GM18858 (cell line): ENCODE measurements at regions not wholly inside any gene's neighbourhood (a gene's known extent, or its start where the extent isn't known, plus 50 kb on each side); places are given as distances from the start of the nearest gene placed in this dataset.
A peak's percentile ranks its signal among the peaks of the same experiment; 100 is the strongest.
"Not testable (repeated sequence)": the region's sequence is repeated elsewhere in the genome, so short reads cannot be mapped to it uniquely, and the experiment has no call there.

Source experiments
- ATAC-seq: cut with Tn5 transposase; IDR thresholded peaks from one replicate; pipeline ENCODE4 v1.9.1; 2021; ENCODE audit not compliant: unreplicated experiment

- ATAC-seq: no peak
Measured at GRCh38 chr13:110809871-110810486, 96.5 kb downstream of the ING1 start.

- ATAC-seq: no peak
Measured at GRCh38 chr13:110811008-110811720, 97.7 kb downstream of the ING1 start.

- no peak for ATAC-seq
Measured at GRCh38 chr13:110811771-110812120, 98.2 kb downstream of the ING1 start.

GRCh38 chr13:110812121-110812868, 98.8 kb downstream of the ING1 start:
- no peak for ATAC-seq

- no peak for ATAC-seq
Measured at GRCh38 chr13:110812869-110813645, 99.6 kb downstream of the ING1 start.

- no peak for ATAC-seq
Measured at GRCh38 chr13:110813646-110814624, 100.4 kb downstream of the ING1 start.

GRCh38 chr13:110815471-110816204, 99.2 kb downstream of the ANKRD10 start:
- no peak for ATAC-seq

GRCh38 chr13:110816500-110816899, 98.4 kb downstream of the ANKRD10 start:
- no peak for ATAC-seq

- ATAC-seq: no peak
Measured at GRCh38 chr13:110817143-110817542, 97.7 kb downstream of the ANKRD10 start.

GRCh38 chr13:110818747-110819146, 96.1 kb downstream of the ANKRD10 start:
- ATAC-seq: no peak

GRCh38 chr13:110819203-110820014, 95.5 kb downstream of the ANKRD10 start:
- ATAC-seq: peak; percentile 80

GRCh38 chr13:110820322-110820721, 94.5 kb downstream of the ANKRD10 start:
- no peak for ATAC-seq

GRCh38 chr13:110821837-110822668, 92.8 kb downstream of the ANKRD10 start:
- ATAC-seq: not testable (repeated sequence)

- ATAC-seq: no peak
Measured at GRCh38 chr13:110822669-110822945, 92.3 kb downstream of the ANKRD10 start.

GRCh38 chr13:110824702-110825300, 90.1 kb downstream of the ANKRD10 start:
- no peak for ATAC-seq

- ATAC-seq: no peak
Measured at GRCh38 chr13:110825516-110825915, 89.4 kb downstream of the ANKRD10 start.

- ATAC-seq: no peak
Measured at GRCh38 chr13:110826101-110826500, 88.8 kb downstream of the ANKRD10 start.
